Urinary bladder (tissue), 1 donor: ENCODE measurements at regions not wholly inside any gene's neighbourhood (a gene's known extent, or its start where the extent isn't known, plus 50 kb on each side); places are given as distances from the start of the nearest gene placed in this dataset. TPM values are rescaled to one million over a fixed set of nuclear protein-coding genes. Genes with fewer than 3 reads are reported as not detected.

Source experiments
- small RNA-seq: library from RNA; depleted of rRNA; stranded (forward); fragments of <200 nt; gene quantifications from one replicate; pipeline ENCODE3, GENCODE V24; 2014

Small RNA genes in the stretch of these regions (small RNA-seq; reads per million reads assigned to genes)
- gene RF00402 (not detected), gene RNU6-1069P (not detected)
